Fibroblast of pulmonary artery (primary cell): ENCODE measurements at regions not wholly inside any gene's neighbourhood (a gene's known extent, or its start where the extent isn't known, plus 50 kb on each side); places are given as distances from the start of the nearest gene placed in this dataset.

Source experiments
- DNase-seq: peaks from one replicate; pipeline ENCODE4 v3.0.0-alpha.2; 2010; ENCODE audit warnings: low read depth
- H3K4me3 ChIP-seq: replicated peaks from 2 replicates; pipeline ENCODE4 v1.5.1; 2011; ENCODE audit warnings: low read depth, mild to moderate bottlenecking, control low read depth, low read length, moderate library complexity
- CTCF ChIP-seq: IDR thresholded peaks from 2 replicates; pipeline ENCODE4 v1.5.1; 2011; ENCODE audit warnings: mild to moderate bottlenecking, control low read depth, low read length, inconsistent platforms; ENCODE audit errors: missing control alignments

- TF ChIP-seq CTCF, result no peak
- DNase-seq, result no peak
- no peak overlapping the region for H3K4me3 ChIP-seq
Observed at GRCh38 chr18:32621034-32621433, 150.4 kb upstream of the GAREM1 start.

- DNase-seq, result no peak
- no peak for TF ChIP-seq CTCF
- no peak overlapping the region for H3K4me3 ChIP-seq
Observed at GRCh38 chr18:32618546-32618945, 147.9 kb upstream of the GAREM1 start.

GRCh38 chr18:32613821-32614220, 143.1 kb upstream of the GAREM1 start:
- no peak for DNase-seq
- H3K4me3 ChIP-seq, result no peak overlapping the region
- TF ChIP-seq CTCF, result no peak

GRCh38 chr18:32612651-32613050, 142.0 kb upstream of the GAREM1 start:
- no peak overlapping the region for H3K4me3 ChIP-seq
- no peak for DNase-seq
- no peak for TF ChIP-seq CTCF

- no peak for DNase-seq
- no peak overlapping the region for H3K4me3 ChIP-seq
- TF ChIP-seq CTCF, result no peak
Observed at GRCh38 chr18:32610176-32610575, 139.5 kb upstream of the GAREM1 start.

GRCh38 chr18:32607816-32608215, 137.1 kb upstream of the GAREM1 start:
- no peak for DNase-seq
- TF ChIP-seq CTCF, result no peak
- no peak overlapping the region for H3K4me3 ChIP-seq

- no peak overlapping the region for H3K4me3 ChIP-seq
- DNase-seq, result no peak
- TF ChIP-seq CTCF, result no peak
Observed at GRCh38 chr18:32598144-32598543, 127.5 kb upstream of the GAREM1 start.
